Left lung (tissue), 4 donors: ENCODE measurements at regions not wholly inside any gene's neighbourhood (a gene's known extent, or its start where the extent isn't known, plus 50 kb on each side); places are given as distances from the start of the nearest gene placed in this dataset.
"Not testable (repeated sequence)": the region's sequence is repeated elsewhere in the genome, so short reads cannot be mapped to it uniquely, and the experiment has no call there.

Experiments
- ATAC-seq: fragments of 200-7000 bp; cut with Tn5 transposase; one replicate; pipeline ENCODE4 v1.9.1; 2020; ENCODE audit warnings: moderate library complexity
- DNase-seq, 4 donors: peaks; one replicate each; pipeline ENCODE4 v3.0.0-alpha.2; 2013 to 2020
- H3K27ac ChIP-seq, 2 donors: fragments of 200-600 bp; sonication (generic) in 1 of 2; one replicate each; pipeline versions ENCODE4 v1.5.0 to v1.8.0; 2020 to 2021
- H3K27me3 ChIP-seq, 2 donors: fragments of 200-600 bp; sonication (generic) in 1 of 2; one replicate each; pipeline versions ENCODE4 v1.5.0 to v1.8.0; 2020 to 2021
- H3K36me3 ChIP-seq, 2 donors: fragments of 200-600 bp; sonication (generic) in 1 of 2; one replicate each; pipeline versions ENCODE4 v1.5.0 to v1.8.0; 2020 to 2021
- H3K4me1 ChIP-seq, 2 donors: fragments of 200-600 bp; one replicate each; pipeline ENCODE4 v1.8.0; 2021
- H3K4me3 ChIP-seq, 2 donors: fragments of 200-600 bp; sonication (generic) in 1 of 2; one replicate each; pipeline versions ENCODE4 v1.5.0 to v1.8.0; 2020 to 2021; ENCODE audit warnings: mild to moderate bottlenecking in 1 of 2
- H3K9me3 ChIP-seq, 2 donors: fragments of 200-600 bp; sonication (generic) in 1 of 2; one replicate each; pipeline versions ENCODE4 v1.5.0 to v1.8.0; 2020 to 2021
- intact Hi-C, 2 donors: fragments of 100-400 bp; cut with DNase I; formaldehyde crosslinking; loops; one replicate each; pipeline versions ENCODE4 v1.11.2 to v1.14.2; 2022
- TF ChIP-seq, protein P1 (sequence below), 2 donors: fragments of 200-600 bp; sonication (generic) in 1 of 2; IDR thresholded peaks; one replicate each; pipeline versions ENCODE4 v1.5.0 to v1.8.0; 2021; ENCODE audit warnings: antibody characterized with exemption in 2 of 2
- donor health status: DM: no; HTN: yes; CAD: no.
- donor health status: DM: no; HTN: no; CAD: no.

GRCh38 chr3:98701071-98701675, 62.0 kb upstream of the ST3GAL6 start:
- no peak overlapping the region for H3K27ac ChIP-seq
- TF ChIP-seq, protein P1, sequence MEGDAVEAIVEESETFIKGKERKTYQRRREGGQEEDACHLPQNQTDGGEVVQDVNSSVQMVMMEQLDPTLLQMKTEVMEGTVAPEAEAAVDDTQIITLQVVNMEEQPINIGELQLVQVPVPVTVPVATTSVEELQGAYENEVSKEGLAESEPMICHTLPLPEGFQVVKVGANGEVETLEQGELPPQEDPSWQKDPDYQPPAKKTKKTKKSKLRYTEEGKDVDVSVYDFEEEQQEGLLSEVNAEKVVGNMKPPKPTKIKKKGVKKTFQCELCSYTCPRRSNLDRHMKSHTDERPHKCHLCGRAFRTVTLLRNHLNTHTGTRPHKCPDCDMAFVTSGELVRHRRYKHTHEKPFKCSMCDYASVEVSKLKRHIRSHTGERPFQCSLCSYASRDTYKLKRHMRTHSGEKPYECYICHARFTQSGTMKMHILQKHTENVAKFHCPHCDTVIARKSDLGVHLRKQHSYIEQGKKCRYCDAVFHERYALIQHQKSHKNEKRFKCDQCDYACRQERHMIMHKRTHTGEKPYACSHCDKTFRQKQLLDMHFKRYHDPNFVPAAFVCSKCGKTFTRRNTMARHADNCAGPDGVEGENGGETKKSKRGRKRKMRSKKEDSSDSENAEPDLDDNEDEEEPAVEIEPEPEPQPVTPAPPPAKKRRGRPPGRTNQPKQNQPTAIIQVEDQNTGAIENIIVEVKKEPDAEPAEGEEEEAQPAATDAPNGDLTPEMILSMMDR (IDR thresholded peaks at IDR 0.05) = no peak
- no peaks in the 10 kb centered on the region for H3K36me3 ChIP-seq
- intact Hi-C loops = no loop called here
- no peaks in the 10 kb centered on the region for H3K9me3 ChIP-seq
- H3K4me3 ChIP-seq = no peak overlapping the region
- no peaks in the 10 kb centered on the region for H3K27me3 ChIP-seq
- ATAC-seq (no peak), DNase-seq (no peak)
- H3K4me1 ChIP-seq = no peaks in the 10 kb centered on the region

GRCh38 chr3:98702166-98702565, 61.0 kb upstream of the ST3GAL6 start:
- no peaks in the 10 kb centered on the region for H3K9me3 ChIP-seq
- ATAC-seq (no peak), DNase-seq (no peak)
- no peak overlapping the region for H3K27ac ChIP-seq
- no peaks in the 10 kb centered on the region for H3K36me3 ChIP-seq
- TF ChIP-seq, protein P1 (IDR thresholded peaks at IDR 0.05) = no peak
- no peaks in the 10 kb centered on the region for H3K4me1 ChIP-seq
- H3K4me3 ChIP-seq = no peak overlapping the region
- H3K27me3 ChIP-seq = no peaks in the 10 kb centered on the region
- intact Hi-C loops = no loop called here

- ATAC-seq (no peak), DNase-seq (no peak)
- Histone ChIP-seq H3K9me3 (no peaks in the 10 kb centered on the region), H3K4me1 (no peaks in the 10 kb centered on the region), H3K27ac (no peak overlapping the region), H3K27me3 (no peaks in the 10 kb centered on the region), H3K4me3 (no peak overlapping the region), H3K36me3 (no peaks in the 10 kb centered on the region)
- TF ChIP-seq, protein P1 (IDR thresholded peaks at IDR 0.05) = no peak
- intact Hi-C loops = no loop called here
Measured at GRCh38 chr3:98705212-98705611, 57.9 kb upstream of the ST3GAL6 start.

GRCh38 chr3:98705694-98706093, 57.4 kb upstream of the ST3GAL6 start:
- no peak for ATAC-seq
- DNase-seq = no peak
- Histone ChIP-seq H3K36me3 (no peaks in the 10 kb centered on the region), H3K4me3 (no peak overlapping the region), H3K27me3 (no peaks in the 10 kb centered on the region), H3K27ac (no peak overlapping the region), H3K9me3 (no peaks in the 10 kb centered on the region), H3K4me1 (no peaks in the 10 kb centered on the region)
- intact Hi-C loops = no loop called here
- TF ChIP-seq, protein P1 (IDR thresholded peaks at IDR 0.05) = no peak

GRCh38 chr3:98708681-98709080, 54.5 kb upstream of the ST3GAL6 start:
- DNase-seq = peak in 1 of 4 donors; percentile 22
- intact Hi-C loops, H3K27ac ChIP-seq, H3K4me3 ChIP-seq, H3K4me1 ChIP-seq, H3K9me3 ChIP-seq, H3K36me3 ChIP-seq, H3K27me3 ChIP-seq, ATAC-seq: not testable (repeated sequence)

DNA sequence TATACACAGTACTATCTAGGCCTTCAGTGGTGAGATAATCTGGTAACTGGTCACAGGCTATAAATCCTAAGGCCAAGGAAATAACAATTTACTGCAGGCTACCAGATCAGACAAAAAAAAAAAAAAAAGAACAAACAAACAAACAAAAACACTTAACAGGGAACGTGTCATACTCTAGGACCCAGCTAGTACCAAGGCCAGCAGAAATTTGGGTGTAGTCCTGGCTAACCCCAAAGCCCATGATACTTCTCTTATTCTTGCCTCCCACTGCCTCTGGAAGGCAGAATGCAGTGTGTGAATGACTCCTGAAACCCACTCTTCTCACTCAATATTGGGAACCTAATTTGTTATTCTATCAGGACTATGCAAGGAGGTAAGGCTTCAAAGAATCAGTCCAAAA, 53.7 kb upstream of the ST3GAL6 start:
- intact Hi-C loops = no loop called here
- ATAC-seq (no peak), DNase-seq (no peak)
- Histone ChIP-seq H3K9me3 (no peaks in the 10 kb centered on the region), H3K27ac (no peak overlapping the region), H3K4me3 (no peak overlapping the region), H3K4me1 (no peaks in the 10 kb centered on the region), H3K36me3 (no peaks in the 10 kb centered on the region), H3K27me3 (no peaks in the 10 kb centered on the region)
- TF ChIP-seq, protein P1 (IDR thresholded peaks at IDR 0.05) = no peak
